ENCODE measurements at regions not wholly inside any gene's neighbourhood (a gene's known extent, or its start where the extent isn't known, plus 50 kb on each side); places are given as distances from the start of the nearest gene placed in this dataset.

- Histone ChIP-seq H3K27me3 (ENCODE audit: insufficient read depth, low read depth) (no peaks in the 10 kb centered on the region), H3K4me1 (replicated peaks; ENCODE audit: insufficient read depth) (no peaks in the 10 kb centered on the region), H3F3A (ENCODE audit: insufficient read depth, low read depth) (no peaks in the 10 kb centered on the region), H3K36me3 (ENCODE audit: low read depth) (no peaks in the 10 kb centered on the region), H3K4me3 (no peak overlapping the region), H3K9me2 (ENCODE audit: insufficient read depth) (no peaks in the 10 kb centered on the region), H4K20me1 (ENCODE audit: insufficient read depth) (no peaks in the 10 kb centered on the region), H3K4me2 (no peak overlapping the region), H3K79me2 (ENCODE audit: low read depth) (no peaks in the 10 kb centered on the region), H3K9me3 (ENCODE audit: insufficient read depth, low read depth) (no peaks in the 10 kb centered on the region), H2AFZ (no peak overlapping the region), H3K27ac (no peak overlapping the region)
- ChIA-PET POLR2A (ENCODE audit: unreplicated experiment) (no interaction called here), CTCF (no interaction called here)
- intact Hi-C loops (cut with micrococcal nuclease; ENCODE audit: unreplicated experiment), result no loop called here
- BruUV-seq (replicated peaks), result no TSS peak
- TF ChIP-seq, protein P1, sequence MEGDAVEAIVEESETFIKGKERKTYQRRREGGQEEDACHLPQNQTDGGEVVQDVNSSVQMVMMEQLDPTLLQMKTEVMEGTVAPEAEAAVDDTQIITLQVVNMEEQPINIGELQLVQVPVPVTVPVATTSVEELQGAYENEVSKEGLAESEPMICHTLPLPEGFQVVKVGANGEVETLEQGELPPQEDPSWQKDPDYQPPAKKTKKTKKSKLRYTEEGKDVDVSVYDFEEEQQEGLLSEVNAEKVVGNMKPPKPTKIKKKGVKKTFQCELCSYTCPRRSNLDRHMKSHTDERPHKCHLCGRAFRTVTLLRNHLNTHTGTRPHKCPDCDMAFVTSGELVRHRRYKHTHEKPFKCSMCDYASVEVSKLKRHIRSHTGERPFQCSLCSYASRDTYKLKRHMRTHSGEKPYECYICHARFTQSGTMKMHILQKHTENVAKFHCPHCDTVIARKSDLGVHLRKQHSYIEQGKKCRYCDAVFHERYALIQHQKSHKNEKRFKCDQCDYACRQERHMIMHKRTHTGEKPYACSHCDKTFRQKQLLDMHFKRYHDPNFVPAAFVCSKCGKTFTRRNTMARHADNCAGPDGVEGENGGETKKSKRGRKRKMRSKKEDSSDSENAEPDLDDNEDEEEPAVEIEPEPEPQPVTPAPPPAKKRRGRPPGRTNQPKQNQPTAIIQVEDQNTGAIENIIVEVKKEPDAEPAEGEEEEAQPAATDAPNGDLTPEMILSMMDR (conservative IDR thresholded peaks at IDR 0.05), result no peak; the same call in 1 of the 2 replicates
- no peak for TF ChIP-seq EZH2 (IDR thresholded peaks at IDR 0.05; ENCODE audit: low read depth)
- no peak for DNase-seq
Observed at GRCh38 chr4:29970626-29971025, 749.5 kb upstream of the PCDH7 start.

DNA sequence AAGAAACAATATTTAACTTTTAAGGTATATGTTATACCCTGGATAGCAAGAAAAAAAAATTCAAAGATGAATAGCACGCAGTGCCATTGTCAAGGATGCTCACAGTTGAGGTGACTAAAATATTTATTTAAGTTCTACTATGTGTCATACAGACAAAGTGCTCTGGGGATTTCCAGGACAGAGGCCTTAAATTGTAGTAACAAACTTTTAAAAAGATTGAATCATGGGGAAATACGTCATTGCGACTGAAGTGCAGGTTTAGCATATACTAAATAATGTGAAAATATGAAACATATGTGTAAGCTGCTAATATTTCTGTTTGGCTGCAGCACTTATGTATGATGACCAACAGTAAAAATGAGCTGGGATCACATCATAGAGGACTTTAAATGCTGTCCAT, 748.0 kb upstream of the PCDH7 start:
- H3K9me2 ChIP-seq (ENCODE audit: insufficient read depth), result no peaks in the 10 kb centered on the region
- no peak for TF ChIP-seq EZH2 (IDR thresholded peaks at IDR 0.05; ENCODE audit: low read depth)
- TF ChIP-seq, protein P1 (conservative IDR thresholded peaks at IDR 0.05), result no peak
- no peaks in the 10 kb centered on the region for H3K36me3 ChIP-seq (ENCODE audit: low read depth)
- POLR2A ChIA-PET (ENCODE audit: unreplicated experiment), result no interaction called here
- intact Hi-C loops (cut with micrococcal nuclease; ENCODE audit: unreplicated experiment), result no loop called here
- H3K4me2 ChIP-seq, result no peak overlapping the region
- H2AFZ ChIP-seq, result no peak overlapping the region
- no peaks in the 10 kb centered on the region for H3F3A ChIP-seq (ENCODE audit: insufficient read depth, low read depth)
- no peaks in the 10 kb centered on the region for H3K79me2 ChIP-seq (ENCODE audit: low read depth)
- no peaks in the 10 kb centered on the region for H3K27me3 ChIP-seq (ENCODE audit: insufficient read depth, low read depth)
- H3K9me3 ChIP-seq (ENCODE audit: insufficient read depth, low read depth), result no peaks in the 10 kb centered on the region
- H3K27ac ChIP-seq, result no peak overlapping the region
- H3K4me1 ChIP-seq (replicated peaks; ENCODE audit: insufficient read depth), result no peaks in the 10 kb centered on the region
- CTCF ChIA-PET, result no interaction called here
- BruUV-seq (replicated peaks), result no TSS peak
- H3K4me3 ChIP-seq, result no peak overlapping the region
- no peaks in the 10 kb centered on the region for H4K20me1 ChIP-seq (ENCODE audit: insufficient read depth)
- no peak for DNase-seq

DNA sequence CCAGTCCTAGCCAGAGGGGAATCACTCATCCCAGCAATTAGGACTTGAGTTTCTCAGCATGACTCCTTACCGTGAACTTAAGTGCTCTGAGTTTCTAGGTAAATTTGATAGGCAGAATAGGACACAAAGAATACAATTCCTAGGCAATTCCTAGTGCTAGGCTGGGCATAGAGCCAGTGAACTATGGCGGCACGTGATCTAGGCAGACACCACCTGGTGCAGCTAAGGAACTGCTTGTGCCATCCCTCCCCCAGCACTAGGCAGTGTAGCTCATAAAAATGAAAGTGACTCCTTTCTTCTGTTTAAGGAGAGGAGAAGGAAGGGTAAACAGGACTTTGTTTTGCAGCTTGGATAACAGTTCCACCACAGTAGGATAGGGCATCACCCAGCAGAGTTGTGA, 736.3 kb upstream of the PCDH7 start:
- TF ChIP-seq, protein P1 (conservative IDR thresholded peaks at IDR 0.05), result no peak
- no peak for TF ChIP-seq EZH2 (IDR thresholded peaks at IDR 0.05; ENCODE audit: low read depth)
- BruUV-seq (replicated peaks), result no TSS peak
- Histone ChIP-seq H3K27me3 (ENCODE audit: insufficient read depth, low read depth) (no peaks in the 10 kb centered on the region), H4K20me1 (ENCODE audit: insufficient read depth) (no peaks in the 10 kb centered on the region; the same call in 1 of the 2 replicates), H3K4me2 (no peak overlapping the region), H3K4me1 (replicated peaks; ENCODE audit: insufficient read depth) (no peaks in the 10 kb centered on the region), H3K9me2 (ENCODE audit: insufficient read depth) (no peaks in the 10 kb centered on the region), H3K36me3 (ENCODE audit: low read depth) (no peaks in the 10 kb centered on the region), H2AFZ (no peak overlapping the region), H3K4me3 (no peak overlapping the region), H3K79me2 (ENCODE audit: low read depth) (no peaks in the 10 kb centered on the region), H3K9me3 (ENCODE audit: insufficient read depth, low read depth) (no peaks in the 10 kb centered on the region), H3K27ac (no peak overlapping the region), H3F3A (ENCODE audit: insufficient read depth, low read depth) (no peaks in the 10 kb centered on the region)
- intact Hi-C loops (cut with micrococcal nuclease; ENCODE audit: unreplicated experiment), result no loop called here
- CTCF ChIA-PET, result no interaction called here
- POLR2A ChIA-PET (ENCODE audit: unreplicated experiment), result no interaction called here
- DNase-seq, result no peak
